Esophagus squamous epithelium (tissue), 4 donors: ENCODE measurements at regions not wholly inside any gene's neighbourhood (a gene's known extent, or its start where the extent isn't known, plus 50 kb on each side); places are given as distances from the start of the nearest gene placed in this dataset.

Experiments
- CTCF ChIP-seq, 6 experiments: fragments of 450-650 bp in 4 of 6; fragments of 200-600 bp in 2 of 6; sonication (generic) in 2 of 6; IDR thresholded peaks; one replicate each; pipeline ENCODE4 v1.5.1; 2016 to 2019; ENCODE audit warnings: antibody characterized with exemption in 6 of 6, mild to moderate bottlenecking in 4 of 6, moderate library complexity in 4 of 6
- POLR2A ChIP-seq, 4 donors: fragments of 450-650 bp; IDR thresholded peaks; one replicate each; pipeline ENCODE4 v1.6.1; 2017; ENCODE audit warnings: antibody characterized with exemption in 4 of 4, mild to moderate bottlenecking in 4 of 4, moderate library complexity in 3 of 4

GRCh38 chr1:101652484-101652883, 344.2 kb downstream of the OLFM3 start:
- no peak for TF ChIP-seq CTCF (IDR thresholded peaks at IDR 0.05)
- TF ChIP-seq POLR2A (IDR thresholded peaks at IDR 0.05): no peak
